Tibial artery (tissue), 4 donors: ENCODE measurements at regions not wholly inside any gene's neighbourhood (a gene's known extent, or its start where the extent isn't known, plus 50 kb on each side); places are given as distances from the start of the nearest gene placed in this dataset.
"Not testable (repeated sequence)": the region's sequence is repeated elsewhere in the genome, so short reads cannot be mapped to it uniquely, and the experiment has no call there.

Experiments used
- DNase-seq, 2 donors: peaks; one replicate each; pipeline ENCODE4 v3.0.0-alpha.2; 2019
- H3K27ac ChIP-seq, 2 donors: fragments of 200-600 bp; sonication (generic) in 1 of 2; 1 replicate in 1 of 2; 2 replicates in 1 of 2; pipeline ENCODE4 v1.5.1; 2018 to 2019; ENCODE audit warnings: mild to moderate bottlenecking in 1 of 2
- H3K27me3 ChIP-seq, 2 donors: fragments of 200-600 bp; sonication (generic) in 1 of 2; one replicate each; pipeline versions ENCODE4 v1.5.1 to v1.6.0; 2016 to 2019
- H3K36me3 ChIP-seq, 3 donors: fragments of 200-600 bp; sonication (generic) in 2 of 3; one replicate each; pipeline ENCODE4 v1.5.1; 2016 to 2019; ENCODE audit warnings: mild to moderate bottlenecking in 2 of 3
- H3K4me1 ChIP-seq, 4 donors: fragments of 200-600 bp; sonication (generic) in 2 of 4; 1 replicate in 3 of 4; 2 replicates in 1 of 4; pipeline ENCODE4 v1.5.1; 2016 to 2019
- H3K4me3 ChIP-seq, 2 donors: fragments of 200-600 bp; sonication (generic) in 1 of 2; 1 replicate in 1 of 2; 2 replicates in 1 of 2; pipeline ENCODE4 v1.5.1; 2018 to 2019; ENCODE audit warnings: mild to moderate bottlenecking in 2 of 2
- H3K9me3 ChIP-seq, 3 donors: fragments of 200-600 bp; sonication (generic) in 1 of 3; one replicate each; pipeline ENCODE4 v1.5.1; 2016 to 2019
- intact Hi-C: fragments of 100-400 bp; cut with DNase I; formaldehyde crosslinking; loops from one replicate; pipeline ENCODE4 v1.15.0; 2023; ENCODE audit warnings: low total_unique reads
- TF ChIP-seq, protein P1 (sequence below), 2 experiments: fragments of 200-600 bp in 1 of 2; fragments of 450-650 bp in 1 of 2; IDR thresholded peaks; one replicate each; pipeline ENCODE4 v1.5.1; 2017 to 2019; ENCODE audit warnings: antibody characterized with exemption in 2 of 2, mild to moderate bottlenecking in 1 of 2, moderate library complexity in 1 of 2

GRCh38 chr10:90066435-90066834 is 365.0 kb downstream of the KIF20B start:
- Histone ChIP-seq H3K4me3 (no peak overlapping the region), H3K4me1 (no peaks in the 10 kb centered on the region), H3K36me3 (no peaks in the 10 kb centered on the region), H3K27me3 (no peaks in the 10 kb centered on the region), H3K27ac (no peak overlapping the region), H3K9me3 (no peaks in the 10 kb centered on the region)
- intact Hi-C loops = no loop called here
- TF ChIP-seq, protein P1, sequence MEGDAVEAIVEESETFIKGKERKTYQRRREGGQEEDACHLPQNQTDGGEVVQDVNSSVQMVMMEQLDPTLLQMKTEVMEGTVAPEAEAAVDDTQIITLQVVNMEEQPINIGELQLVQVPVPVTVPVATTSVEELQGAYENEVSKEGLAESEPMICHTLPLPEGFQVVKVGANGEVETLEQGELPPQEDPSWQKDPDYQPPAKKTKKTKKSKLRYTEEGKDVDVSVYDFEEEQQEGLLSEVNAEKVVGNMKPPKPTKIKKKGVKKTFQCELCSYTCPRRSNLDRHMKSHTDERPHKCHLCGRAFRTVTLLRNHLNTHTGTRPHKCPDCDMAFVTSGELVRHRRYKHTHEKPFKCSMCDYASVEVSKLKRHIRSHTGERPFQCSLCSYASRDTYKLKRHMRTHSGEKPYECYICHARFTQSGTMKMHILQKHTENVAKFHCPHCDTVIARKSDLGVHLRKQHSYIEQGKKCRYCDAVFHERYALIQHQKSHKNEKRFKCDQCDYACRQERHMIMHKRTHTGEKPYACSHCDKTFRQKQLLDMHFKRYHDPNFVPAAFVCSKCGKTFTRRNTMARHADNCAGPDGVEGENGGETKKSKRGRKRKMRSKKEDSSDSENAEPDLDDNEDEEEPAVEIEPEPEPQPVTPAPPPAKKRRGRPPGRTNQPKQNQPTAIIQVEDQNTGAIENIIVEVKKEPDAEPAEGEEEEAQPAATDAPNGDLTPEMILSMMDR (IDR thresholded peaks at IDR 0.05) = no peak
- DNase-seq = no peak

DNA sequence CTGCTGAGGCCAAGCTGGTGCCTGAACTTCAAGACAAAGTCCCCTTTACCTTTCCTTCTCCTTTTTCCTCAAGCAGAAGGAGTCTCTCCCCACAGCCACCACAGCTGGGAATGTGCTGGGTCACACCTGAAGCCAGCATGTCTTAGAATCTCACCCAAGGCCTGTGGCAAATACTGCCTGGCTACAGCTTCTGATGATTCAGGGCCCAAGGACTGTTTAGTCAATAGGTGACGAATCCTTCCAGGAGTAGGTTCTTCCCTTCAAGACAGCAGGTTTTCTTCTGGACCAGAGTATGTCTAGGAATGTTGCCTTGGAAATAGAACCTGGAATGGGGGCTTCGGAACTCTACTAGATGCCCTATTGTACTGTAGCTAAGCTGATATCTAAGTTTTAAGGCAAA is 374.6 kb downstream of the KIF20B start:
- TF ChIP-seq, protein P1 (IDR thresholded peaks at IDR 0.05) = no peak
- Histone ChIP-seq H3K4me1 (no peaks in the 10 kb centered on the region), H3K9me3 (no peaks in the 10 kb centered on the region), H3K27ac (no peak overlapping the region), H3K4me3 (no peak overlapping the region), H3K36me3 (no peaks in the 10 kb centered on the region), H3K27me3 (no peaks in the 10 kb centered on the region)
- intact Hi-C loops = no loop called here
- no peak for DNase-seq

- TF ChIP-seq, protein P1 (IDR thresholded peaks at IDR 0.05) = no peak
- intact Hi-C loops = no loop called here
- DNase-seq = no peak
These were observed 378.4 kb downstream of the KIF20B start for GRCh38 chr10:90079819-90080218.

DNA sequence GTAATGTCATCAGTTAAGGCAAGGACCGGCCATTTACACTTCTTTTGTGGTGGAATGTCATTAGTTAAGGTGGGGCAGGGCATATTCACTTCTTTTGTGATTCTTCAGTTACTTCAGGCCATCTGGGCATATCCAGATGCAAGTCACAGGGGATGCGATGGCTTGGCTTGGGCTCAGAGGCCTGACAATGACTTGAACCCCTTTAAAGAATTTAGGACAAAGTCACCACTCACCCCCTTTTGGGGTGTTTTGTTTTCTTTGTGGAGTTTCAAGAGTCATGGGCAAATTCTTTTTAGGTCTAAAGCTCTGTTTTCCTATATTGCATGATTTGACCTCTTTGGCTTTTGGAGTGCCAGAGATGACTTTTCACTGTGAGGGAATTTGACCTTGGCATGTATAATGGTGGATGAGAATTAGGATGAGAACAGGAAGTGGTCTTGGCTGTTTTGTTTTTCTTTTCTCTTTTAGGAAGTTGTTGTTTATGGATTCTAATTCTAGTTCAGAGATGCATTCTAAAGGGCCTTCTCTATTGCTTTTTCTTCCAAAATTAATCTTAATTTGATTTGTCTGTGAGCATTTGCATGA is 385.3 kb downstream of the KIF20B start:
- H3K27me3 ChIP-seq, intact Hi-C loops, H3K4me3 ChIP-seq, H3K9me3 ChIP-seq, DNase-seq, H3K36me3 ChIP-seq, H3K27ac ChIP-seq: not testable (repeated sequence)
- H3K4me1 ChIP-seq = peaks cover 0 to 13% (median 0%) of the 10 kb centered on the region in 4 donors

More at GRCh38 chr10:90079819-90080218, 378.4 kb downstream of the KIF20B start:
- Histone ChIP-seq H3K36me3 (no peaks in the 10 kb centered on the region), H3K27ac (no peak overlapping the region), H3K9me3 (no peaks in the 10 kb centered on the region), H3K4me1 (no peaks in the 10 kb centered on the region), H3K27me3 (no peaks in the 10 kb centered on the region), H3K4me3 (no peak overlapping the region)

DNA sequence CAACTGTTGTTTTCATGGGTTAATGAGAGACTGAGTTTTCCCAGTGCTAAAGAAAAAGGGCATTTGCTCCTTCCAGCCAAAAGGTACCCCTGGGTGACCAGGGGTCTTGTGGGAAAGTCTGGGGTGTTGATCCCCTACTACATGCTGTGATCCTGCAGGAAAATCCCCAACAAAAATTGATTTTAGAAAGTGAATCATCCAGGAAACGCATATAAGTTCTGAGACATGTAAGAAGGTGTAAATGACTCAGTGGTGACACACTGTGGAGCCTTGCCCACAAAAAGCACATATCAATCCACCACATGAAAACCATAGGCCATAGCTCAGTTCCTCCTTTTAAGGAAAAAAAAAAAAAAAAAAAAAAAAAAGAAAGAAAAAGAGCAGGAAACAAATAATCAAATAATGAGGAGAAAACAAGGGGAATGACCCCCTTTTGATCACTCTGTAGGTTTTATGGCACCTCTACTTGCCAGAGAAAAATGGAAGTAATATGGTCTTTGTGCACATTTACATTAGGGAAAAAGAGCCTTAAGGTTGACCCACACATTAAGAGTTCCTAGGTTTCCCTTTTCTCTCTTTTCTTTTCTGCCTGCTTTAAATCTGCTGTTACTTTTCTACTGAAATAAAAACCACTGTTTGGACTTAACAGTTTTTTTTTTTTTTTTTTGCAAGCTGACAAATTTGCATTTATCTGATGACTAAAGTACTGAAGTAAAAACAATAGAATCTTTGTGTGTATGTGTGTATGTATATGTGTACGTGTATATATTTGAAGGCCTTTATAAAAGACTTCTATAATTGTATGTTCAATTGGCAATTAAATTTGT is 386.0 kb downstream of the KIF20B start:
- DNase-seq = no peak
- Histone ChIP-seq H3K4me1 (peaks cover 0 to 13% (median 0%) of the 10 kb centered on the region in 4 donors), H3K27me3 (no peaks in the 10 kb centered on the region), H3K4me3 (no peak overlapping the region), H3K36me3 (no peaks in the 10 kb centered on the region), H3K27ac (no peak overlapping the region), H3K9me3 (no peaks in the 10 kb centered on the region)
- TF ChIP-seq, protein P1 (IDR thresholded peaks at IDR 0.05) = no peak
- intact Hi-C loops = no loop called here

GRCh38 chr10:90088024-90088317 is 386.6 kb downstream of the KIF20B start:
- DNase-seq = no peak
- TF ChIP-seq, protein P1 (IDR thresholded peaks at IDR 0.05) = no peak
- Histone ChIP-seq H3K27me3 (no peaks in the 10 kb centered on the region), H3K4me3 (no peak overlapping the region), H3K36me3 (no peaks in the 10 kb centered on the region), H3K27ac (no peak overlapping the region), H3K9me3 (no peaks in the 10 kb centered on the region), H3K4me1 (peaks cover 0 to 13% (median 0%) of the 10 kb centered on the region in 4 donors)
- intact Hi-C loops = no loop called here
